ENCODE measurements at regions not wholly inside any gene's neighbourhood (a gene's known extent, or its start where the extent isn't known, plus 50 kb on each side); places are given as distances from the start of the nearest gene placed in this dataset.

GRCh38 chr18:39297225-39297624 lies 1731.6 kb upstream of the CELF4 start:
- TF ChIP-seq CTCF (IDR thresholded peaks at IDR 0.05; ENCODE audit: insufficient read depth, low read length, poor library complexity, severe bottlenecking) (no peak), EZH2phosphoT487 (conservative IDR thresholded peaks at IDR 0.05; ENCODE audit: low read length) (no peak)

Measured in SU-DHL-6 (cell line).